ENCODE measurements at regions not wholly inside any gene's neighbourhood (a gene's known extent, or its start where the extent isn't known, plus 50 kb on each side); places are given as distances from the start of the nearest gene placed in this dataset.

DNA sequence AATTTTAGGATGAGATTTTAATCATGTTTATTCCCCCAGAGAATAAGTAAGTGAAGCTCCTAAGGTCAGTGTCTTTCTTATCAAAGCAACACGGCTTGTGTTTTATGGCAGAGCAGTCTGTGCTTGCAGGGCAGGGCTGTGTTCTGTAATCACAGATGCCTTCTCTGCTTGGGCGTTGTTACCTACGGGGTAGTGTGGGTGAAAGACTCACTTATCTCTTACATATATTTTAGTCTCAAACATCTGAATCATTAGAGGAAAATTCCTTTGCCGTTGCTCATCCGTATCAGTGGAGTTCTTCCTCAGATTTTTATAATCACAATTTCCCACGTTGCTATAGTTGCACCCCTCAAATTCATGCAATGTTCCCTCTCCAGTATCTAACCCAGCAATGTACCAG is 271.7 kb upstream of the MEIS2 start:
- TF ChIP-seq, protein P1, sequence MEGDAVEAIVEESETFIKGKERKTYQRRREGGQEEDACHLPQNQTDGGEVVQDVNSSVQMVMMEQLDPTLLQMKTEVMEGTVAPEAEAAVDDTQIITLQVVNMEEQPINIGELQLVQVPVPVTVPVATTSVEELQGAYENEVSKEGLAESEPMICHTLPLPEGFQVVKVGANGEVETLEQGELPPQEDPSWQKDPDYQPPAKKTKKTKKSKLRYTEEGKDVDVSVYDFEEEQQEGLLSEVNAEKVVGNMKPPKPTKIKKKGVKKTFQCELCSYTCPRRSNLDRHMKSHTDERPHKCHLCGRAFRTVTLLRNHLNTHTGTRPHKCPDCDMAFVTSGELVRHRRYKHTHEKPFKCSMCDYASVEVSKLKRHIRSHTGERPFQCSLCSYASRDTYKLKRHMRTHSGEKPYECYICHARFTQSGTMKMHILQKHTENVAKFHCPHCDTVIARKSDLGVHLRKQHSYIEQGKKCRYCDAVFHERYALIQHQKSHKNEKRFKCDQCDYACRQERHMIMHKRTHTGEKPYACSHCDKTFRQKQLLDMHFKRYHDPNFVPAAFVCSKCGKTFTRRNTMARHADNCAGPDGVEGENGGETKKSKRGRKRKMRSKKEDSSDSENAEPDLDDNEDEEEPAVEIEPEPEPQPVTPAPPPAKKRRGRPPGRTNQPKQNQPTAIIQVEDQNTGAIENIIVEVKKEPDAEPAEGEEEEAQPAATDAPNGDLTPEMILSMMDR (IDR thresholded peaks at IDR 0.05; ENCODE audit: insufficient read depth, low read length, poor library complexity, severe bottlenecking), result no peak
- Histone ChIP-seq H3K4me3 (replicated peaks; ENCODE audit: low read depth, low read length) (no peak overlapping the region), H3K27me3 (replicated peaks; ENCODE audit: control insufficient read depth, insufficient read depth, low read length) (no peaks in the 10 kb centered on the region), H3K36me3 (ENCODE audit: control insufficient read depth, insufficient read depth, low read length) (no peaks in the 10 kb centered on the region)
- no peak for DNase-seq (ENCODE audit: extremely low read depth, insufficient read length)

DNA sequence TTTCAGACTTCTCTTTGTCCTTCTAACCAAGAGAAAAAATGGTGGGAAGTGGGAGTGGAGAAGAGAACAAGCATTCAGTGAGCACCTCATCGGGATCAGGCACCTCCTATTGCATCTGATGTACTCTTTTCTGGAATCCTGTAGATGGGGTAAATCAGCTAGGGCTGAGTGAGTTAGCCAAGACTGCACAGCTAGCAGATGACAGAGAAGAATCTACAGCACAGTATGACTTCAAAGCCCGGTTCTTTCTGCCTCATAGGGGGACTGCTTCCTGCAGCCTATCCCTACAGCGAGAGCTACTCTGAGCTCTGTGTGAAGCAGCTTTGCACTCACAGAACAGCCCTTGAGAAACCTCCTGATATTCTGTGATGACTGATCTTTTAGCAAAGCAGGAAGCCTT is 275.2 kb upstream of the MEIS2 start:
- Histone ChIP-seq H3K4me3 (replicated peaks; ENCODE audit: low read depth, low read length) (no peak overlapping the region), H3K27me3 (replicated peaks; ENCODE audit: control insufficient read depth, insufficient read depth, low read length) (no peaks in the 10 kb centered on the region), H3K36me3 (ENCODE audit: control insufficient read depth, insufficient read depth, low read length) (no peaks in the 10 kb centered on the region)
- DNase-seq (ENCODE audit: extremely low read depth, insufficient read length), result no peak
- TF ChIP-seq, protein P1 (IDR thresholded peaks at IDR 0.05; ENCODE audit: insufficient read depth, low read length, poor library complexity, severe bottlenecking), result no peak

DNA sequence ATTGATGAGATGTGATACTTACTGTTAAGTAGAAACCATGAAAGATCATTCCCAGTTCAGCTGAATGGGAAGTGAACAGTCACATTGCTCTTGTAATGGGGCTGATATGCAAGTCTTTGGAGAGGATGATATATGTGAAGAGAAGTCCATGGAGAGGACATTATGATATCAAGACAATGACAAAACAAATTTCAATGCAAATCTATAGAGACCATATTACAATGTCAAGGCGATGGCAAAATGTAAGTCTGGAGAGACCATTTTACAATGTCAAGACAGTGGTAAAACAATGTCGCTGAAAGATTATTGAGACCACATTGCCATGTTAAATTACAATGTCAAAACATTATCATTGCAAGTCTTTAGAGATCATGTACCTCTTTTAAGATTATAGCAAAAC is 277.1 kb upstream of the MEIS2 start:
- DNase-seq (ENCODE audit: extremely low read depth, insufficient read length), result no peak
- TF ChIP-seq, protein P1 (IDR thresholded peaks at IDR 0.05; ENCODE audit: insufficient read depth, low read length, poor library complexity, severe bottlenecking), result no peak
- Histone ChIP-seq H3K36me3 (ENCODE audit: control insufficient read depth, insufficient read depth, low read length) (no peaks in the 10 kb centered on the region), H3K4me3 (replicated peaks; ENCODE audit: low read depth, low read length) (no peak overlapping the region), H3K27me3 (replicated peaks; ENCODE audit: control insufficient read depth, insufficient read depth, low read length) (no peaks in the 10 kb centered on the region)

DNA sequence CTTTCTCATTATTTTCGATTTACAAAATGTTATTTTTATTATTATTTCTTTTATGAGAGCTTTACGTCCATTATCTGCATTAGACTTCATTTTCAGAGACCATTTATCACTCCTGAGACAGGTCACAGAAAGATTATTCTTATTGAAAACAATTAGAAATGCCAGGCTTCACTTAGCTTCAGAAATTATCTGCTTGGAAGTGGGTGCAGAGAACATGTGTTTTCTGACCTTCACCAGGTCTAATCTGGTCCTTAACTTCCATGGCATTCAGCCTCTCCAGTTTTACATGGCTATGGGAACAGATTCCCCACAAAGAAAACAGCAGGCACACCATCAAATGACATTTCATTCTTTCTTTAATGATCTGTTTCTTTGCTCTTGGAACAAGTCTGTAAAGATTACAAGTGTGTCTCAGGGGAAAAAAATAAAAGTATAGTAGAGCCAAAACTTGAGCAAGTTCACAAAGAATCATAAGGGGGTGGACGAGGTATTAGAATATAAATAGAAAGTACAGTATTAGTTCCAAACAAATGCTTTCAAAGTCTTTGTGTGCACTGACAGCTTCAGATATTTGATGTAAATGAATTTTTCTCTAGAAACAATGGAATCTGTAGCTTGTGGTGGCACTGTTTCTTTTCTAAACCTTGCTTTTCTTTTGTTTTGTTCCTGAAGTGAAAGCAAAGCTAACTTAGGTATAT is 294.2 kb upstream of the MEIS2 start:
- no peak overlapping the region for H3K4me3 ChIP-seq (replicated peaks; ENCODE audit: low read depth, low read length)
- no peak for DNase-seq (ENCODE audit: extremely low read depth, insufficient read length)
- TF ChIP-seq, protein P1 (IDR thresholded peaks at IDR 0.05; ENCODE audit: insufficient read depth, low read length, poor library complexity, severe bottlenecking), result no peak
- H3K36me3 ChIP-seq (ENCODE audit: control insufficient read depth, insufficient read depth, low read length), result no peaks in the 10 kb centered on the region
- no peaks in the 10 kb centered on the region for H3K27me3 ChIP-seq (replicated peaks; ENCODE audit: control insufficient read depth, insufficient read depth, low read length)

DNA sequence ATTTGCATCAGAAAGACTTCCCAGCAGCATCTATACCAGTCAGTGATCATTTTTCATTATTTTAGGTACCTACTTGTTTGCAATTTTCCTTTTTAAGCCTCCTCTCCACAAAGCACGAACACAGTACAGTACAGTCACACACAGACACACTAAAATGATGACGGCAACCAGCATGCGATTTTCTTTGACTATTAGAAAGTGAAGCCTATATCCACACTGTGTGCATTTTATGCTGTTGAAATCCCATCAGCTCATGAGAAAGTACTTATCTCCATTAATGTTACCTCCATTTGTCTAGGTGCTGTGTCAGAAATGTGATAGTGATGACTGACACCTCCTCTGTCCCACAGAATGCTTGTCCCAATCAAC is 294.7 kb upstream of the MEIS2 start:
- no peak overlapping the region for H3K4me3 ChIP-seq (replicated peaks; ENCODE audit: low read depth, low read length)
- H3K36me3 ChIP-seq (ENCODE audit: control insufficient read depth, insufficient read depth, low read length), result no peaks in the 10 kb centered on the region
- no peaks in the 10 kb centered on the region for H3K27me3 ChIP-seq (replicated peaks; ENCODE audit: control insufficient read depth, insufficient read depth, low read length)
- DNase-seq (ENCODE audit: extremely low read depth, insufficient read length), result no peak
- TF ChIP-seq, protein P1 (IDR thresholded peaks at IDR 0.05; ENCODE audit: insufficient read depth, low read length, poor library complexity, severe bottlenecking), result no peak

All from GM06990 (cell line).